ENCODE measurements at regions not wholly inside any gene's neighbourhood (a gene's known extent, or its start where the extent isn't known, plus 50 kb on each side); places are given as distances from the start of the nearest gene placed in this dataset.

DNA sequence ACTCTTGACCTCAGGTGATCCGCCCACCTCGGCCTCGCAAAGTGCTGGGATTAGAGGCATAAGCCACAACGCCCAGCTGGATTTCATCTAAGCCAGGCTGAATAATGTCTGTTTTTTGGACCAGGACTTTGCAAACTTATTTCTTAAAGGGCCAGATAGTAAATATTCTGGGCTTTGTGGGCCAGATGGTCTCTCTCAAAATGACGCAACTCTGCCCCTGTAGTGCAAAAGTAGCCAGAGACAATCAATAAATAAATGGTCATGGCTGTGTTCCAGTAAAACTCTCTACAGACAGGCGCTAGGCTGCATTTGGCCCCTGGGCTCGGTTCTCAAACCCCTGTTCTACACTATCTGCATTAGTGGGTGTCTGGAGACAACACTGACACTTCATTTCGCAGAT lies 121.9 kb upstream of the CDH13 start:
- TF ChIP-seq NR2C1 (IDR thresholded peaks at IDR 0.05) (no peak), NR2C1 (tag; IDR thresholded peaks at IDR 0.05) (no peak), RFX5 (IDR thresholded peaks at IDR 0.05; ENCODE audit: low read depth, low read length) (no peak), BRF1 (IDR thresholded peaks at IDR 0.05; ENCODE audit: borderline replicate concordance, extremely low read depth, insufficient read length) (no peak), MYC (IDR thresholded peaks at IDR 0.05; ENCODE audit: low read depth, low read length) (no peak), MYC (CRISPR knock-in tag; IDR thresholded peaks at IDR 0.05; ENCODE audit: borderline replicate concordance, low read depth) (no peak), ZNF583 (CRISPR knock-in tag; IDR thresholded peaks at IDR 0.05) (no peak), HDAC2 (IDR thresholded peaks at IDR 0.05) (no peak), MCM3 (IDR thresholded peaks at IDR 0.05) (no peak), ZNF274 (IDR thresholded peaks at IDR 0.05; ENCODE audit: borderline replicate concordance, low read depth, low read length) (no peak), BRF2 (IDR thresholded peaks at IDR 0.05; ENCODE audit: borderline replicate concordance, insufficient read depth, insufficient read length) (no peak)
- TF ChIP-seq, protein P1, sequence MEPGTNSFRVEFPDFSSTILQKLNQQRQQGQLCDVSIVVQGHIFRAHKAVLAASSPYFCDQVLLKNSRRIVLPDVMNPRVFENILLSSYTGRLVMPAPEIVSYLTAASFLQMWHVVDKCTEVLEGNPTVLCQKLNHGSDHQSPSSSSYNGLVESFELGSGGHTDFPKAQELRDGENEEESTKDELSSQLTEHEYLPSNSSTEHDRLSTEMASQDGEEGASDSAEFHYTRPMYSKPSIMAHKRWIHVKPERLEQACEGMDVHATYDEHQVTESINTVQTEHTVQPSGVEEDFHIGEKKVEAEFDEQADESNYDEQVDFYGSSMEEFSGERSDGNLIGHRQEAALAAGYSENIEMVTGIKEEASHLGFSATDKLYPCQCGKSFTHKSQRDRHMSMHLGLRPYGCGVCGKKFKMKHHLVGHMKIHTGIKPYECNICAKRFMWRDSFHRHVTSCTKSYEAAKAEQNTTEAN (CRISPR knock-in tag; IDR thresholded peaks at IDR 0.05): no peak
- TF ChIP-seq, protein P2, sequence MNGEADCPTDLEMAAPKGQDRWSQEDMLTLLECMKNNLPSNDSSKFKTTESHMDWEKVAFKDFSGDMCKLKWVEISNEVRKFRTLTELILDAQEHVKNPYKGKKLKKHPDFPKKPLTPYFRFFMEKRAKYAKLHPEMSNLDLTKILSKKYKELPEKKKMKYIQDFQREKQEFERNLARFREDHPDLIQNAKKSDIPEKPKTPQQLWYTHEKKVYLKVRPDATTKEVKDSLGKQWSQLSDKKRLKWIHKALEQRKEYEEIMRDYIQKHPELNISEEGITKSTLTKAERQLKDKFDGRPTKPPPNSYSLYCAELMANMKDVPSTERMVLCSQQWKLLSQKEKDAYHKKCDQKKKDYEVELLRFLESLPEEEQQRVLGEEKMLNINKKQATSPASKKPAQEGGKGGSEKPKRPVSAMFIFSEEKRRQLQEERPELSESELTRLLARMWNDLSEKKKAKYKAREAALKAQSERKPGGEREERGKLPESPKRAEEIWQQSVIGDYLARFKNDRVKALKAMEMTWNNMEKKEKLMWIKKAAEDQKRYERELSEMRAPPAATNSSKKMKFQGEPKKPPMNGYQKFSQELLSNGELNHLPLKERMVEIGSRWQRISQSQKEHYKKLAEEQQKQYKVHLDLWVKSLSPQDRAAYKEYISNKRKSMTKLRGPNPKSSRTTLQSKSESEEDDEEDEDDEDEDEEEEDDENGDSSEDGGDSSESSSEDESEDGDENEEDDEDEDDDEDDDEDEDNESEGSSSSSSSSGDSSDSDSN (IDR thresholded peaks at IDR 0.05; ENCODE audit: borderline replicate concordance in 1 of 2, low read depth in 2 of 2, low read length in 2 of 2): no peak

Data from K562 (cell line).